HG03280 (cell line): ENCODE measurements at regions not wholly inside any gene's neighbourhood (a gene's known extent, or its start where the extent isn't known, plus 50 kb on each side); places are given as distances from the start of the nearest gene placed in this dataset.

Experiments used
- ATAC-seq: cut with Tn5 transposase; IDR thresholded peaks from one replicate; pipeline ENCODE4 v1.9.1; 2021; ENCODE audit warnings: mild to moderate bottlenecking, moderate library complexity; ENCODE audit not compliant: unreplicated experiment

GRCh38 chr16:49081554-49081953 lies 200.1 kb downstream of the CBLN1 start:
- ATAC-seq: no peak

- ATAC-seq: no peak
Measured at GRCh38 chr16:49081086-49081485, 200.6 kb downstream of the CBLN1 start.

- no peak for ATAC-seq
Measured at GRCh38 chr16:49078571-49078970, 203.1 kb downstream of the CBLN1 start.

- no peak for ATAC-seq
Measured at GRCh38 chr16:49078104-49078503, 203.5 kb downstream of the CBLN1 start.

GRCh38 chr16:49075709-49076108 lies 205.9 kb downstream of the CBLN1 start:
- no peak for ATAC-seq

GRCh38 chr16:49068224-49068623 lies 213.4 kb downstream of the CBLN1 start:
- ATAC-seq: no peak

- no peak for ATAC-seq
Measured at GRCh38 chr16:49067776-49068175, 213.9 kb downstream of the CBLN1 start.

GRCh38 chr16:49061137-49061714 lies 220.4 kb downstream of the CBLN1 start:
- ATAC-seq: no peak

GRCh38 chr16:49060728-49061127 lies 220.9 kb downstream of the CBLN1 start:
- ATAC-seq: no peak

- no peak for ATAC-seq
Measured at GRCh38 chr16:49058382-49058781, 223.3 kb downstream of the CBLN1 start.

GRCh38 chr16:49057936-49058335 lies 223.7 kb downstream of the CBLN1 start:
- no peak for ATAC-seq

GRCh38 chr16:49057391-49057790 lies 224.2 kb downstream of the CBLN1 start:
- no peak for ATAC-seq

- ATAC-seq: no peak
Measured at GRCh38 chr16:49056546-49056945, 225.1 kb downstream of the CBLN1 start.

GRCh38 chr16:49055824-49056545 lies 225.7 kb downstream of the CBLN1 start:
- no peak for ATAC-seq

GRCh38 chr16:49055291-49055690 lies 226.3 kb downstream of the CBLN1 start:
- ATAC-seq: no peak

- ATAC-seq: no peak
Measured at GRCh38 chr16:49054606-49055005, 227.0 kb downstream of the CBLN1 start.

GRCh38 chr16:49052846-49053245 lies 228.8 kb downstream of the CBLN1 start:
- no peak for ATAC-seq

- ATAC-seq: no peak
Measured at GRCh38 chr16:49051576-49051975, 230.1 kb downstream of the CBLN1 start.

GRCh38 chr16:49050607-49051006 lies 231.0 kb downstream of the CBLN1 start:
- ATAC-seq: no peak

- ATAC-seq: no peak
Measured at GRCh38 chr16:49049644-49050043, 232.0 kb downstream of the CBLN1 start.

- no peak for ATAC-seq
Measured at GRCh38 chr16:49049191-49049590, 232.4 kb downstream of the CBLN1 start.

- ATAC-seq: no peak
Measured at GRCh38 chr16:49048557-49048956, 233.1 kb downstream of the CBLN1 start.

- no peak for ATAC-seq
Measured at GRCh38 chr16:49036126-49036525, 245.5 kb downstream of the CBLN1 start.
